DMS153 treated with DMSO at 0.1 percent for 48 hours (cell line): ENCODE measurements at regions not wholly inside any gene's neighbourhood (a gene's known extent, or its start where the extent isn't known, plus 50 kb on each side); places are given as distances from the start of the nearest gene placed in this dataset.
A peak's percentile ranks its signal among the peaks of the same experiment; 100 is the strongest.
"Not testable (repeated sequence)": the region's sequence is repeated elsewhere in the genome, so short reads cannot be mapped to it uniquely, and the experiment has no call there.

Experiments used
- DNase-seq: peaks from one replicate; lab custom pipeline; 2025; ENCODE audit not compliant: unreplicated experiment; lab: John Stamatoyannopoulos, UW

DNA sequence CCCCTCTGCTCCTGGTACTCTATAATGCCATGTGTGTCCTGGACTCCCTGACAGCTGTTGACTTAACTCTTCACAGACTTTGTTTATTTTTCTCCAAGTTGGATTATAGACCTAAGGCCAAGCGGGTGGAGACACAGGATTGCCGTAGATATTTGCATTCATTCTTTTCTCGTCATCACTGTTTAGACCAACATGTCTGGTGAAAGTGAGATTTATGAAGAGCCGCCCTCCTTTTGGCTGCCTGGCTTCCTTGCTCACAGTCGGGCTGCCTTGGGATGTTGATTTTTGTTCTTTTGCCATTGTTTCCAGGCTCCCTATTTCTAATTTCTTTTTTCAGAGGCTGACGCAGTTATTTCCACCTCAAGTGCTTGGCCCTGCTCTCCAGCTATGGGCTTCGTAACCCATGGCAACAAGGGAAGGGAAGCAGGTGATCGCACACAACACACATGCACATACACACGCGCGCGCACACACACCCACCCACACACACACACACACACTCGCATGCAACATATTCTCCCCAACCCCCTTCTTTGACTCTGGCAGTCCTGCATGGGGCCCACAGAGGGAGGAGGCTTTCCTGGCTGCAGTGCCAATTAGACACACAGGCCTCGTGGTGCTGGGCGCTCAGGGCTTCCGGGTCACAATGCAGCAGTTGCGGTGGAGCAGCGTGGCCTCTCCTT, 296.5 kb downstream of the MTX2 start:
- DNase-seq: peak; percentile 81

DNA sequence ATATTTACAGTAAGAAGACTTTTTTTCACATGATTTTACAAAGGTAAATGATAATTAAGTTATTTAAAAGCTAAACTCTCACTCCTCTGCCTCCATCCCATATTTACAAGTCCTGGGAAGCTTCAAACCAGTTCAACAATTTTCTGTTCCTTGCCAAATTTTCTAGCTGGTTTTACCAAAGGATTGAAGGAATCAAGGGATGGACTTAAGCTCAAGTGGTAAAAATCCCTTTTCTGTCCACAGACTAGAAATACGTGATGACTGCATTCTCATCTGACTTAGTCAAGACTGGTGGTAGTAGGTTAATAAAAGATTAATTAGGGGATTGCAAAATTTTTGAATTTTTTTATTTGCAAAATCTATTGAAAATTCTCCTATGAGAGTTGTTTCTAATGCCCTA, 297.3 kb downstream of the MTX2 start:
- no peak for DNase-seq

DNA sequence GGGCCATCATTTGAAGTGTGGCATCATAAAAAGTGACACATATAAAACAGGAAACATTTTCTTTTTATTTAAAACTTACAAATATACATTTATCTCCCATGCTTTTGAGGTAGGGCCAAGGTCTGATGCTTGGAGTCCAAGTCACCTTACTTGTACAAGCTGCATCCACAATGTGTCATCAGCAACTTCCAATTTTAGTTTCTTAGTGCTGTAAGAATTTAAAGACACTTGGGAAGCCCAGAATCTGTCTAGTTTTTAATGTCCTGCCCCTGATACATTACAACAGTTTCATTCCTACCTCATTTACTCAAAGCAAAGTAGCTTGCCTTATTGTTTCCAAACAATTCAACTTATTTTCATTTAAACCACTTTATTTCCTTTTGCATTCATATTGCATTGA, 297.7 kb downstream of the MTX2 start:
- DNase-seq: no peak

DNA sequence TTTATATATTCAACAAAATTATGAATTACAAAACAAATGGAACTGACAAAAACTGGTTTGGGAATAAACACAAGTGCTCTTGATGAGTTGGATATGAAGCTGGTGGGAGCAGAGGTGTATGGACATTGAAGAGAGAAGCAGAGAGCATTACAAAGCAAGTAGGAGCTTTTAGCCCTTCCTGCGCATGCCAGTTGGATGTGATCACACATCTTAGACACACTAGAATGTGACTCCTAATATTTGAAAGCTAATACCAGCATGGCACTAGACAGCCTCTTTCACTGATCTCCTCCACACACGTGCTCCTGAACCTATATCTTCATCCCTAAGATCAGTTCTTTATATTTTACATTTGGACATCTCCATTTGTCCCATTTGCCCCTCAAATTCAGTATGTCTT, 298.1 kb downstream of the MTX2 start:
- DNase-seq: no peak

DNA sequence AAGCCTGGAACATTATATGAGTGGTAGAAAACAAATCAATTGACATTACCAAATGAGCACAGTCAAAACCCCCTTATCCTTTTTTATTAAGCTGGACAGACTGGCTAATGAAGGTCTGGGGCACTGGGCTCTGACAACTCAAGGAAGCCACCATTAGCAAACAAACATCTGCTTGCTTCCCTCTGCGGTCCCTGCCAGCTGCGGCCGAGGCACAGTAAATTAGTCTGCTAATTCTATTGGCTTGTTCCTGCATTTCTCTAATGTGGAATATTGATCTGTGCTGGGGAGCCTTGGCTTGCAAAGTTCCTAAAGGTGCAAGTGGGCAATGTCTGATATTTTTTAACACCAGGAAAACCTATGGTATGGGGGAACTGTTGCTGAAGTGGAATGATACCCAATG, 300.3 kb downstream of the MTX2 start:
- no peak for DNase-seq

DNA sequence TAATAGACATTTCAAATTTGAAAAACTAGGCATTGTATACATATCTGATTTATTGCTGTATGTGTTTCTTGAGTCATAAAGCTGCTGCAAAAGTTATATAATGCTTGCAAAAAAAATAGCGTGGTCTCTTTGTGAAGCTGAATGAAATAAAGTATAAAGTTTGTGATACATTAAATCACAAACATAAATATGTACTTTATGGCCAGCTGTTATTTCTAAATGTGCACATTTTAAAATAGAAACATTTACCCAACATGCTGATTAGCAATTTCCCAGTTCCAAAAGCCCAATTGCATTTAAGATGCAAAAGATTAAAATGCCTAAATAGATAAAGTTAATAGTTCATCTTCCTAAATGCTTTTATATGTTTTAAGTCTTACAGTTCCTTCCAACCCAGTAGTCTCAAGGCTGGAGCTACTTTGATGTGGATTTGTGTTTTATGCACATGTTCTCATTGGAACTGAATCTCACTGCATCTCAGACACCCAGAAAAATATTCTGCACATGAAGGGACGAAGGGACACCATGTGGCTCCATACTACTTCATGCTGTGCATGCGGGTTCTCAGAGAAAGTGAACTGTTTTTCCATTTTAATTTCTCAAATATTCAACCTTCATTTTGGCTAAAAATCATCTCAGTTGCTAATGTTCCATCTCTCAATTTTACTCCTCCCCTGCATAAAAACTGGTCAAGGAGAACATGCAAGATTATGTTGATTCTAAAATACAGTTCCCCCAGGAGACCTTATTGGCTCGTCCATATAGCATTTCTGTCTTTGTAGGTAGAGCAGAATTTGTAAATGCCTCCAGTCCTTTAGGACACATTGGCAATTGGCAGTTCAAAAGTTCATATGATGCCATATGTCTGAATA, 304.6 kb downstream of the MTX2 start:
- no peak for DNase-seq

DNA sequence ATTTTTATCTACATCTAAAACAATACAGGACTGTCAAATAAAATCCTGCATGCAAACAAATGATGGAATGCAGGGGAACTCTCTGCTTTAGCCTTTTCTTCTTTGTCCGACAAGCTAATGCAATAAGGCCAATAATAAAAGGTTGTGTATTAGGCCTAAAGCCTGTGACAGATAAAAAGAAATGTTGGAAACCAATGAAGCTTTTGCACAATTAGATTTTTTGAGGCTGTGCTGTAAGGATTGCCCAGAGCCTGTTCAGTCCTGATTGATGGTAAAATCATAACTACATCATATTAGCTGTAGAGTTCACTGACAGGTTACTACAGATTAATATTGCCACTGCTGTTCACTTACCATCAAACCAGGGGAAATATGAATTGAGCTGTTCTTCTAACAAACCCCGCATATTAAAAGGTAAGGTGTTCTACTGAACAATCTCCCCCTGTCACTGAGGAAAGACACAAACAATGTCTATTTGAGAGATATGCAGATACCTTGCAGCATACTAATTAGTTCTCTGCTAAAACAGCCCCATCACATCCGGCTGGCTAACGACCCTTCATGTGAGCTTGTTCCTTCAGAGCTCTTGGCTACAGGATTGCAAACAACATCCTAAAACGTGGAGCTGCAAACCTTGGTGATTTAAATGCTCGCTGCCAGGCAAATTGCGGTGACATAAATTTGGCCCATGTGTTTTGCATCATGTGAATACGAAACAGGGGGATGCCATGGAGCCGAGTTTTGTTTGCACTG, 305.4 kb downstream of the MTX2 start:
- no peak for DNase-seq

DNA sequence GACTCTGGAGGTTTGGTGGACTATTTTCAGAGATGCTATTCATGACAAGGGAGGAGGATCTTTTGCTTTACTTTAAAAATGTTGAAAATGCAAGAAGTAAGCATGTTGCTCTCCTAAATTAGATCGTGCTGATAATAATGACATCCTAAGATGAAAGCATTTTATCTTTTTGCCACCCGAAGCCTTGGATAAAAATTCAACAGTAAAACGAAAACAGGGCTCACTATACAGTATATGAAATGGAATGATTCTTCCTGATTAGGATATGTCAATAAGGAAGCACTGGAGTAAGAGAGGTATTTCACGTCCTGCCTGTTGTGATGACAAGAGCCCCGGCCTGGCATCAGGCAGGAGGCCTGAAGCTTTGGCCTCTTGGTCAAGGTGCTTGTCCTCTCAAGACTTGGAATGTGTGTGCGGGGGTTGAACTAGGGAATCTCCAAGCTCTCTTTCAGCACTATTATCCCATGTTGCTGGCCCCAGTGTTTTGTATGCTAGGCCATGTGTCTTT, 306.0 kb downstream of the MTX2 start:
- DNase-seq: no peak

DNA sequence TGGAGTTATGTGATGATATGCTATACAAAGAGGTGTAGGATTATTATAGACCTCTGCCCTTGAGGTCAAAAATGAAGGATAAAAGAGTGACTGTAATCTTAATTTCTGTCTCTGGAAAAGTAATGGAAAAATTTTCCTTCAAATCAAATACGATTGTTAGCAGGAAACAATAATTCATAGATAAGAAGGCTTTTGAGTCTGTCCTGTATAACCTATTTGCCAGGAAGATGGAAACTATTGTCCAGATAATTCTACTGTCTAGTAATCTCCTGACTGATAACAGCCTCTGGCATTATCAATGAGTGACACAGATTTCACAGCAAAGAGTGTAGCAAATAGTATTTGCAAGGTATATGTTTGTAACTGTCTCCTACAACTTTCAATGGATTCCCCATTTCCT, 307.8 kb downstream of the MTX2 start:
- no peak for DNase-seq

DNA sequence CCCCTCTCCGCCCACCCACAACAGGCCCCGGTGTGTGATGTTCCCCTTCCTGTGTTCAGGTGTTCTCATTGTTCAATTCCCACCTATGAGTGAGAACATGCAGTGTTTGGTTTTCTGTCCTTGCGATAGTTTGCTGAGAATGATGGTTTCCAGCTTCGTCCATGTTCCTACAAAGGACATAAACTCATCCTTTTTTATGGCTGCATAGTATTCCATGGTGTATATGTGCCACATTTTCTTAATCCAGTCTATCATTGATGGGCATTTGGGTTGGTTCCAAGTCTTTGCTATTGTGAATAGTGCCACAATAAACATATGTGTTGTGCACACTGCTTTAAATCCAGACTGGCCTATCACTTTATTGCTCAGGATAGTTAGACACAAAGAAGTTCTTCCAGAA, 309.1 kb downstream of the MTX2 start:
- not testable (repeated sequence) for DNase-seq

DNA sequence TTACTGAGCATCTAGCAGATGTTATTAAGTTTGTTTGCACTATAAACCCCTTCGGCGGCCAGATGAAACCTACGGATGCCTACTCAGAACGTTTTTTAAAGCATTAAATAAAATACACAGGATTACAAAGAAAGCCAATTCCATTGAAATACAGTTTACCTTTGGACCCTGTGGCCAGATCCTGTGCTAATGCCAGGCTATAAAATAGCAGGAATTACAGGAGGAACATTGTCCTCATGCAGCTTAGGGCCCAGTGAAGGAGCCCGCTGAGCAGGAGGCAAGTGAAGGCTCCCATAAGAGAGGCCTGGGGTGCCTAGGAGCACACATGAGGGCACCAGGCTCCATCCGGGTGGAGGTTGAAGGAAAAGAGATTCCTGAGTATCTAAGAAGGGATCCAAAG, 310.4 kb downstream of the MTX2 start:
- DNase-seq: no peak

DNA sequence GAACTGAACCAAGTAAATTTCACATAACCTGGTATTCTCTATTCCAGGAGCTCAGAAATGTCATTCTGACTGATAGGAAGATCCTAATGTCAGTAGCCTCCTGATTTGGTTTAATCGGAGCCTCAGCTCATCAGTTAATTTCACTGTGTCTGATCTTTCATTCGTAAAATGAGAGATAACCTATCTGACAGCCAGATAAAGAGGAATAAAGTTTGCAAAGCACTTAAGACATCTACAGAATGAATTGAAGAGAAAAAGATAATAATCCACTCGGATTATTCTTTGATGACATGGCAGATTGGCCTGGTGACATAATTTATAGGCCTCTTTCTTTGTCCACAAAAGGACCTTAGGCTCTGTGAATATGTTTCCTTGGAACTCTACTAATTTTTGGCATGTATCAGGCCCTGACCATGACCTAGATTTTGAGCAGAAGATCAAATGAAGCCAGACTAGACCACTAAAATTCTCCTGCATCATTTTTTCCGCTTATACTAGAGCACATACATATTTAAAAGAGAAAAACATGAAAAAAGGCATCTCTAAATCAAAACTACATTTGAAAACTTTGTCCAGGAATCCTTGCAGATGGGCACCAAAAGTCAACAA, 312.4 kb downstream of the MTX2 start:
- no peak for DNase-seq

DNA sequence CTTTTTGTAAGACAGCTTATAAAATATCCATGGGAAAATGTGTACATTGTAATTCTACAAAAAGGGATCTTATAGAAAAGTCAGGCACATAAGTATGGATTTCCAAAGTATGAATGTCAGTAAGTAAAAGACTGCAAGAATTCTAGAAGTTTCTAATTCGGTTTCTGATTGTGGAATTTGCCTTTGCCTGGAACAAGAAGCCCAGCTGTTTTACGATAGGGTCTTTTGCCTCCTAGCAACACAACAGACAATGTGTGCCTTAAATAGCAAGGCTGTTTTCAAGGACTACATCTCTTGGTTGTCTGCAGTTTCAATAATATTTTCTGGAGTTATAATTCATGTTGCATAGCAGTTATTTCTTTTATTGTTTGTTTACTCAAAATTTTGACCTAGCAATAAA, 312.9 kb downstream of the MTX2 start:
- DNase-seq: no peak

DNA sequence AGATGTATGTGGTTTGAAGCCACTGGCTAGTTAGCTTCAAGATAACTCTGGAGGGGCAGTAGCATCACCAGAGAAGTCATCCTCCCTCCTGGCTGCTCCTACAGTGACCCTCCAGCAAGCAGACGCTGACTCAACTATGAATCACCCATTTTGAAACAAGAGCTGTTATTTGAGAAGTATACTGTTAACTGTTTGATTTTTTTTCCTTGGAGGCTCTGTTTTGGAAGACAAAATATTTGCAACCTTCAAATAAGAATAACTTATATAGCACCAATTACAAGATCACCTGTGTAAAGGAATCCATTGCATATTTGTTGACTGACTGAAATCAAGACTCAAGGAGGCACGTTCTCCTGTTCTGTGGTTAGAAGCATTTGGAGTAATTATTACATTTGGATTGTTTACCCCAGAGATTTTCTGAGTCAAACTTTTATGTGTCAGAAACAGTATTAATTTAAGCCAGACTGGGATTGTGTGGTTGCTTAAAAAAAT, 313.8 kb downstream of the MTX2 start:
- no peak for DNase-seq

DNA sequence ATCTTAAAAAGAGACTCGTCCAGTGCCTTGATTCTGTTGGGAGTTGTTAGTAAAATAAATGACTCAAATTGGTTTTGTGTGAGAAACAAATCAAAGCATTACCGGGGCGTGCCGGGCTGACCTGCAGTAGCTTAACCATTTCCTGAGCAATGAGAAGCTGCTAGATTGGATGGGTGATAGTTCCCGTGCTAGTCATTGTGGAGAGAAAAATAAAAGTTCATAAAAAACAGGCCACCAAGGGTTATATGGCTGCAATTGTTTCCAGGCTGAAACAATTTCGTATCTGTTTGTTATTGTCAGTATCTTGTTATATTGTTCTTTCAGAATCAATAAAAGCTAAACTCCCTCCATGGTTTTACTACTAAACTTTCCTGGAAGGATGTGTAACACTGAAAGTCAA, 314.4 kb downstream of the MTX2 start:
- no peak for DNase-seq

DNA sequence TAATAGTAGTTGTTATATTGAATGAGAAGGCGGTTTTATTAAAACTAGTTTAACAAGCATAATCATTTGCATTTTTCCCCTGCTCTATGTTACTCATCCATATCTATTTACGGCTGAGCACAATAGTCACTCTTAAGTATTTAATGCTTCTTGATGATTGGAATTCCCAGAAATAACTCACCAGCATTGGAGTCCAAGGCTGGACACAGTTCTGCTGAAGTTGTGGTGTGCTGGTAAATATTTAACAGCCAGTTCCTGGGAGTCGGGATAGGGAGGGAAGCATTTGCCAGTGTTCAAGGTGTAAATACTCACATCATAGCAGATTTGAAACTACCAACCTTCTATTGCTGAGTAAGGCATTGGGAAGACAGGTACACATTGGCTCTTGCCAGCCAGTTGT, 315.1 kb downstream of the MTX2 start:
- no peak for DNase-seq

DNA sequence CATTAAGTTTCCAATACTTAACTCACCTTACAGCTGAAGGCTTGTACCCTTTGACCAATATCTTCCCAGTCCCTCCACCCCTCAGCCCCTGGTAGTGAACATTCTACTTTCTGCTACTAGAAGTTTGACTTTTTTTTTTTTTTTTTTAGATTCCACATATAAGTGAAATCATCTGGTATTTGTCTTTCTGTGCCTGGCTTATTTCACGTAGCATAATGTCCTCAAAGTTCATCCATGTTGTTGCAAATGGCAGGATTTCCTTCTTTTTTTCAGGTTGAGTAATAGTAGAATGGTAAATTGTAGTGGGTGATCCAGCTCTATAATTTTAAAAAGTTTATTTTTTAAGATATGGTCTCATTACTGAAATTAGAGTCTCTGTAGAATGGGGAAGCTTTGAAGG, 316.0 kb downstream of the MTX2 start:
- DNase-seq: no peak

DNA sequence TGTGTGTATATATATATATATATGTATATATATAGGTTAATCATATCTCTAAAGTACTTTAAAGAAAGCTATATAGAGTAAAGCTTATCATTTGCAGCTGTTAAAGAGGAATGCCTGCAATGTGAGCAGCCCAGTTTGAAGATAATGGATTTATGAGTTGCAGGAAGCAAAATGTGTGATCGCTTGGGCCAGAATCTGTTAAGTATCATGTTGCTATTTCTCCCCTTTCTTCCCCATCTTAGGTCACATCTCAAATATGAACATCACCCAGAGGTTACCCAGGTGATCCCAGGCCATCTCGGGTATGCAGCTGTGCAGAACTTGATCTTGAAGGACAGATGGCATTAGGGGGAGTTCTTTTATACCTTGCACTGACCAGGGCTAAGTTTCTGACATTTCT, 316.5 kb downstream of the MTX2 start:
- DNase-seq: no peak

DNA sequence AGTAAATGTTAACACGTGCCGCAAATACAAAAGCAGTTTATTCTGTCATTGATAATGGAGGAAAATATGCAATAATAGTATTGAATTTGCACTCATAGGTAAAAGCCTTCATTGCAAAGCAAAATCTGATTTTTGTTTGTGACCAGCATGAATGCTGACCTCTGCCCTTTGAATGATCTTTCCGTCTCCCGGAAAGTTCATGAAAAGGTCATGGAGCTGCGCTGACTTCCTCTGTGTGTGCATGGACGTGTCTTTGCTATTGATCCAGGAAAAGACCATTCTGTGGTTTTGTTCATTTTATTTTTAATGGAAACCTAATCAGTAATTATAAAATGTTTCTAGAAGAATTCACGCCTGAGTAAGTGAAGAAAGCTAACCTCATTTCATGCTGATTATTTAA, 320.0 kb downstream of the MTX2 start:
- no peak for DNase-seq

DNA sequence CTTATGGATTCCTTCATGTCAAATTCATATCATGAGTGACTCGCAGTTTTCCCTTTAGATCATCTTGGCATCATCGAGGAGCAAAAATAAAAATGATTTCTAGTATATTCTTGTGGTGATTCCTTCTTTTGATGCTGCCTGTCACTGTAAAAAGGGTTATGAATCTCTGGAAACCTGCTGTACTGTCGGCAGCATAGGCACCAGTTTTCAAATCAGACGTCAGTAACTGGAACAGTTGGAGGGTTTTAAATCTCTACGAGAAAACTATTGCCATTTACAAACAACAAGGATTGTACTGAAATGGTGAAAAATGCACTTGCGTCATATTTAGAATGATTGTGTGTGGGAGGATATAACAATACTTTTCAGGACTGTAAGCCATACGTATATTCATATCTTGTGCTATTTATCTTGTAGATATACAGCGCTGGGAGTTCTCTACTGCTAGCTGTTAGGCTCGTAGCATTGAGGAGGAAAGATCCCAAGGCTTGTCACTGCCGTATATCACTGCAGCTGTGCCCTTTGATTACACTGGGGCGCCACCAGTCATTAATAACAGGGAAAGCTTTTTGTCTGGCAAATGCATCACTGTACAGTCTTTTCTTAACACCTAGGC, 320.7 kb downstream of the MTX2 start:
- DNase-seq: no peak

DNA sequence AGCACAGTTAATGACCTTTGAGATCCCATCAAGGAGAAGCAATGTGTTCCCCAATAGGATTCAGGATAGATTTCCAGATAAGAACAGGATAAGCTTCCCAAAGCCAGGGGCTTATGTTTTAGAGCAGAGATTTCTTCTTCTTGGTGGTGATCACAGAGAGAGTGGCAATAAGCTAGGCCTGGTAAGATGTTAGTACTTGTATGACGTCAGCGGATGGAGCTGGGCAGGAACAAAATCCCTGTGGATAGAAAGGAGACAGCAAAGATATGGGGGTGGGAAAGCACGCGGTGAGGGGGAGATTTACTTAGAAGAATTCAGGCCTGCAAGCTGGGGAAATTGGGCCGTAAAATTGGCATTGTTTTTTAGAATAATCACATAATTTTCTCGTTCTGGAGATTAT, 323.0 kb downstream of the MTX2 start:
- DNase-seq: no peak
